ENCODE measurements at regions not wholly inside any gene's neighbourhood (a gene's known extent, or its start where the extent isn't known, plus 50 kb on each side); places are given as distances from the start of the nearest gene placed in this dataset.

DNA sequence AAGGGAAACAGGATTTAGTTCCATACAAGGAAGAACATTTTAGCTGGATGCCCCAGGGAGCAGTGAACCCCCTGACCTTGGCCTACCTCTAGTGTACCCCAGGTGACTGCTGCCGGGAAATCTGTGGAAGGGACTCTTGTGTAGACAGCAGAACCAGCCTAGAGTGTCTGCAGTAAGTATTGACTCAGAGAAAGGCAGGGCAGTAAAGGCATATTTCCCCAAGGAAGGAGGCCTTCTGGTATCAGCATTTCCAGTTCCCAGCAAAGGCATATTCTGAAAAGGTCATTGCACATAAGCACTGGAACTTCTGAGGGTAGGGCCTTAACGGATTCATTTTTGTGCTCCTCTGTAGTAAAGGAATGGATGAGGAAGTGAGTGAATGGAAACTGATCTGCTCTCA is 246.2 kb downstream of the FAM43A start:
- Histone ChIP-seq H3K36me3 (replicated peaks in 1 of 2; ENCODE audit: control insufficient read depth in 1 of 2, insufficient read depth in 2 of 2, low read length in 1 of 2) (no peaks in the 10 kb centered on the region), H3K27me3 (ENCODE audit: insufficient read depth) (no peaks in the 10 kb centered on the region), H3K4me3 (ENCODE audit: low read depth in 2 of 2, low read length in 1 of 2) (no peak overlapping the region), H3K4me1 (ENCODE audit: control insufficient read depth in 1 of 2, insufficient read depth in 2 of 2, low read depth in 1 of 2, low read length in 1 of 2) (peaks cover 16 to 22% of the 10 kb centered on the region in 2 experiments; a peak in 3 of 4 replicates), H3K9me3 (no peaks in the 10 kb centered on the region), H2AFZ (ENCODE audit: low read depth) (no peak overlapping the region), H3K79me2 (ENCODE audit: insufficient read depth) (no peaks in the 10 kb centered on the region), H3K27ac (ENCODE audit: low read depth in 2 of 2, low read length in 1 of 2) (peak overlapping the region in 1 of 2 experiments; percentile 87; a peak in 2 of 4 replicates), H3K4me2 (no peak overlapping the region), H3F3A (replicated peaks; ENCODE audit: insufficient read depth) (no peaks in the 10 kb centered on the region), H3K9me2 (no peaks in the 10 kb centered on the region), H3K9ac (no peak overlapping the region), H4K20me1 (ENCODE audit: insufficient read depth) (no peaks in the 10 kb centered on the region)
- no peak for TF ChIP-seq IRF3 (IDR thresholded peaks at IDR 0.05; ENCODE audit: low read depth, low read length)
- no peak for TF ChIP-seq CHD2 (IDR thresholded peaks at IDR 0.05; ENCODE audit: low read length, partially characterized antibody)
- no peak for TF ChIP-seq GATA2 (CRISPR knock-in tag; IDR thresholded peaks at IDR 0.05)
- no peak for TF ChIP-seq EP300 (IDR thresholded peaks at IDR 0.05; ENCODE audit: borderline replicate concordance in 1 of 2, low read depth in 1 of 2, low read length in 1 of 2)
- no peak for TF ChIP-seq NRF1 (IDR thresholded peaks at IDR 0.05; ENCODE audit: low read depth, low read length)
- no peak for TF ChIP-seq RXRA (IDR thresholded peaks at IDR 0.05; ENCODE audit: borderline replicate concordance, low read depth)
- no peak for TF ChIP-seq MXI1 (IDR thresholded peaks at IDR 0.05; ENCODE audit: low read depth, low read length)
- TF ChIP-seq TAF1 (IDR thresholded peaks at IDR 0.05; ENCODE audit: borderline replicate concordance, low read depth, low read length) = no peak
- TF ChIP-seq, protein P1, sequence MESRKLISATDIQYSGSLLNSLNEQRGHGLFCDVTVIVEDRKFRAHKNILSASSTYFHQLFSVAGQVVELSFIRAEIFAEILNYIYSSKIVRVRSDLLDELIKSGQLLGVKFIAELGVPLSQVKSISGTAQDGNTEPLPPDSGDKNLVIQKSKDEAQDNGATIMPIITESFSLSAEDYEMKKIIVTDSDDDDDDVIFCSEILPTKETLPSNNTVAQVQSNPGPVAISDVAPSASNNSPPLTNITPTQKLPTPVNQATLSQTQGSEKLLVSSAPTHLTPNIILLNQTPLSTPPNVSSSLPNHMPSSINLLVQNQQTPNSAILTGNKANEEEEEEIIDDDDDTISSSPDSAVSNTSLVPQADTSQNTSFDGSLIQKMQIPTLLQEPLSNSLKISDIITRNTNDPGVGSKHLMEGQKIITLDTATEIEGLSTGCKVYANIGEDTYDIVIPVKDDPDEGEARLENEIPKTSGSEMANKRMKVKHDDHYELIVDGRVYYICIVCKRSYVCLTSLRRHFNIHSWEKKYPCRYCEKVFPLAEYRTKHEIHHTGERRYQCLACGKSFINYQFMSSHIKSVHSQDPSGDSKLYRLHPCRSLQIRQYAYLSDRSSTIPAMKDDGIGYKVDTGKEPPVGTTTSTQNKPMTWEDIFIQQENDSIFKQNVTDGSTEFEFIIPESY (IDR thresholded peaks at IDR 0.05; ENCODE audit: borderline replicate concordance, low read depth) = no peak
- TF ChIP-seq, protein P2, sequence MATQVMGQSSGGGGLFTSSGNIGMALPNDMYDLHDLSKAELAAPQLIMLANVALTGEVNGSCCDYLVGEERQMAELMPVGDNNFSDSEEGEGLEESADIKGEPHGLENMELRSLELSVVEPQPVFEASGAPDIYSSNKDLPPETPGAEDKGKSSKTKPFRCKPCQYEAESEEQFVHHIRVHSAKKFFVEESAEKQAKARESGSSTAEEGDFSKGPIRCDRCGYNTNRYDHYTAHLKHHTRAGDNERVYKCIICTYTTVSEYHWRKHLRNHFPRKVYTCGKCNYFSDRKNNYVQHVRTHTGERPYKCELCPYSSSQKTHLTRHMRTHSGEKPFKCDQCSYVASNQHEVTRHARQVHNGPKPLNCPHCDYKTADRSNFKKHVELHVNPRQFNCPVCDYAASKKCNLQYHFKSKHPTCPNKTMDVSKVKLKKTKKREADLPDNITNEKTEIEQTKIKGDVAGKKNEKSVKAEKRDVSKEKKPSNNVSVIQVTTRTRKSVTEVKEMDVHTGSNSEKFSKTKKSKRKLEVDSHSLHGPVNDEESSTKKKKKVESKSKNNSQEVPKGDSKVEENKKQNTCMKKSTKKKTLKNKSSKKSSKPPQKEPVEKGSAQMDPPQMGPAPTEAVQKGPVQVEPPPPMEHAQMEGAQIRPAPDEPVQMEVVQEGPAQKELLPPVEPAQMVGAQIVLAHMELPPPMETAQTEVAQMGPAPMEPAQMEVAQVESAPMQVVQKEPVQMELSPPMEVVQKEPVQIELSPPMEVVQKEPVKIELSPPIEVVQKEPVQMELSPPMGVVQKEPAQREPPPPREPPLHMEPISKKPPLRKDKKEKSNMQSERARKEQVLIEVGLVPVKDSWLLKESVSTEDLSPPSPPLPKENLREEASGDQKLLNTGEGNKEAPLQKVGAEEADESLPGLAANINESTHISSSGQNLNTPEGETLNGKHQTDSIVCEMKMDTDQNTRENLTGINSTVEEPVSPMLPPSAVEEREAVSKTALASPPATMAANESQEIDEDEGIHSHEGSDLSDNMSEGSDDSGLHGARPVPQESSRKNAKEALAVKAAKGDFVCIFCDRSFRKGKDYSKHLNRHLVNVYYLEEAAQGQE (IDR thresholded peaks at IDR 0.05; ENCODE audit: low read depth, low read length) = no peak
- TF ChIP-seq, protein P3, sequence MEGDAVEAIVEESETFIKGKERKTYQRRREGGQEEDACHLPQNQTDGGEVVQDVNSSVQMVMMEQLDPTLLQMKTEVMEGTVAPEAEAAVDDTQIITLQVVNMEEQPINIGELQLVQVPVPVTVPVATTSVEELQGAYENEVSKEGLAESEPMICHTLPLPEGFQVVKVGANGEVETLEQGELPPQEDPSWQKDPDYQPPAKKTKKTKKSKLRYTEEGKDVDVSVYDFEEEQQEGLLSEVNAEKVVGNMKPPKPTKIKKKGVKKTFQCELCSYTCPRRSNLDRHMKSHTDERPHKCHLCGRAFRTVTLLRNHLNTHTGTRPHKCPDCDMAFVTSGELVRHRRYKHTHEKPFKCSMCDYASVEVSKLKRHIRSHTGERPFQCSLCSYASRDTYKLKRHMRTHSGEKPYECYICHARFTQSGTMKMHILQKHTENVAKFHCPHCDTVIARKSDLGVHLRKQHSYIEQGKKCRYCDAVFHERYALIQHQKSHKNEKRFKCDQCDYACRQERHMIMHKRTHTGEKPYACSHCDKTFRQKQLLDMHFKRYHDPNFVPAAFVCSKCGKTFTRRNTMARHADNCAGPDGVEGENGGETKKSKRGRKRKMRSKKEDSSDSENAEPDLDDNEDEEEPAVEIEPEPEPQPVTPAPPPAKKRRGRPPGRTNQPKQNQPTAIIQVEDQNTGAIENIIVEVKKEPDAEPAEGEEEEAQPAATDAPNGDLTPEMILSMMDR (IDR thresholded peaks at IDR 0.05) = no peak
- no peak for TF ChIP-seq RFX5 (IDR thresholded peaks at IDR 0.05; ENCODE audit: low read length)
- no peak for TF ChIP-seq RCOR1 (IDR thresholded peaks at IDR 0.05; ENCODE audit: low read length)
- TF ChIP-seq EZH2phosphoT487 (IDR thresholded peaks at IDR 0.05; ENCODE audit: borderline replicate concordance, low read depth) = no peak
- TF ChIP-seq FOSL2 (IDR thresholded peaks at IDR 0.05; ENCODE audit: borderline replicate concordance, low read depth) = no peak
- no peak for DNase-seq
- CTCF ChIA-PET = no interaction called here
- 78% methylated on average over 2 of the region's 2 CpGs for WGBS (ENCODE audit: low lambda C conversion rate)
- POLR2A ChIA-PET = no interaction called here
